ENCODE measurements at regions not wholly inside any gene's neighbourhood (a gene's known extent, or its start where the extent isn't known, plus 50 kb on each side); places are given as distances from the start of the nearest gene placed in this dataset.

- H3K4me3 ChIP-seq (ENCODE audit: low read depth in 2 of 2, low read length in 2 of 2) = no peak overlapping the region
- H3K4me1 ChIP-seq (ENCODE audit: control insufficient read depth, insufficient read depth, low read length) = no peaks in the 10 kb centered on the region
- in situ Hi-C loops (cut with HindIII; ENCODE audit: low pct_unique_long_range_greater_than_20kb, low sequenced_read_pairs) = no loop called here
- ChIA-PET CTCF (interaction anchor here (0.6 to 2.1 kb wide), 3 partner anchors 191 to 463 kb away, joined by 4 to 8 read pairs (median 7); no protein-coding TSS in a partner anchor), POLR2A (no interaction called here)
- no peaks in the 10 kb centered on the region for H3K9me3 ChIP-seq (ENCODE audit: control insufficient read depth, insufficient read depth, low read depth, low read length)
- no peak overlapping the region for H3K27ac ChIP-seq (ENCODE audit: low read length)
- BruUV-seq (replicated peaks) = no TSS peak
- intact Hi-C loops (cut with micrococcal nuclease; ENCODE audit: unreplicated experiment) = loop anchor here (10.0 kb wide), 3 partner anchors 134 to 534 kb away; no protein-coding TSS in a partner anchor
- ATAC-seq (no peak), DNase-seq (ENCODE audit: low read depth, low spot score) (no peak)
- peaks cover 6% of the 10 kb centered on the region; the same call in 1 of the 2 replicates for H3K27me3 ChIP-seq (ENCODE audit: control insufficient read depth, insufficient read depth, low read length)
- H3K36me3 ChIP-seq (ENCODE audit: control insufficient read depth, insufficient read depth, low read length) = no peaks in the 10 kb centered on the region
- TF ChIP-seq, protein P1, sequence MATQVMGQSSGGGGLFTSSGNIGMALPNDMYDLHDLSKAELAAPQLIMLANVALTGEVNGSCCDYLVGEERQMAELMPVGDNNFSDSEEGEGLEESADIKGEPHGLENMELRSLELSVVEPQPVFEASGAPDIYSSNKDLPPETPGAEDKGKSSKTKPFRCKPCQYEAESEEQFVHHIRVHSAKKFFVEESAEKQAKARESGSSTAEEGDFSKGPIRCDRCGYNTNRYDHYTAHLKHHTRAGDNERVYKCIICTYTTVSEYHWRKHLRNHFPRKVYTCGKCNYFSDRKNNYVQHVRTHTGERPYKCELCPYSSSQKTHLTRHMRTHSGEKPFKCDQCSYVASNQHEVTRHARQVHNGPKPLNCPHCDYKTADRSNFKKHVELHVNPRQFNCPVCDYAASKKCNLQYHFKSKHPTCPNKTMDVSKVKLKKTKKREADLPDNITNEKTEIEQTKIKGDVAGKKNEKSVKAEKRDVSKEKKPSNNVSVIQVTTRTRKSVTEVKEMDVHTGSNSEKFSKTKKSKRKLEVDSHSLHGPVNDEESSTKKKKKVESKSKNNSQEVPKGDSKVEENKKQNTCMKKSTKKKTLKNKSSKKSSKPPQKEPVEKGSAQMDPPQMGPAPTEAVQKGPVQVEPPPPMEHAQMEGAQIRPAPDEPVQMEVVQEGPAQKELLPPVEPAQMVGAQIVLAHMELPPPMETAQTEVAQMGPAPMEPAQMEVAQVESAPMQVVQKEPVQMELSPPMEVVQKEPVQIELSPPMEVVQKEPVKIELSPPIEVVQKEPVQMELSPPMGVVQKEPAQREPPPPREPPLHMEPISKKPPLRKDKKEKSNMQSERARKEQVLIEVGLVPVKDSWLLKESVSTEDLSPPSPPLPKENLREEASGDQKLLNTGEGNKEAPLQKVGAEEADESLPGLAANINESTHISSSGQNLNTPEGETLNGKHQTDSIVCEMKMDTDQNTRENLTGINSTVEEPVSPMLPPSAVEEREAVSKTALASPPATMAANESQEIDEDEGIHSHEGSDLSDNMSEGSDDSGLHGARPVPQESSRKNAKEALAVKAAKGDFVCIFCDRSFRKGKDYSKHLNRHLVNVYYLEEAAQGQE (IDR thresholded peaks at IDR 0.05; ENCODE audit: insufficient read depth in 1 of 2, low read depth in 2 of 2, low read length in 1 of 2) = no peak
- TF ChIP-seq CTCF (IDR thresholded peaks at IDR 0.05) = peak; percentile 36; the same call in 1 of the 2 replicates
Observed at GRCh38 chr14:36070720-36071043, 105.8 kb downstream of the PTCSC3 start.

- DNase-seq (ENCODE audit: low read depth, low spot score) (peak; percentile 32), ATAC-seq (peak; percentile 91)
- in situ Hi-C loops (cut with HindIII; ENCODE audit: low pct_unique_long_range_greater_than_20kb, low sequenced_read_pairs) = no loop called here
- no peak overlapping the region for H3K27ac ChIP-seq (ENCODE audit: low read length)
- no TSS peak for BruUV-seq (replicated peaks)
- H3K4me3 ChIP-seq (ENCODE audit: low read depth in 2 of 2, low read length in 2 of 2) = no peak overlapping the region
- TF ChIP-seq CTCF (IDR thresholded peaks at IDR 0.05) = peak; percentile 80
- no peak for TF ChIP-seq TCF7L2 (IDR thresholded peaks at IDR 0.05; ENCODE audit: low read depth, low read length)
- ChIA-PET CTCF (interaction anchor here (0.6 to 2.1 kb wide), 5 partner anchors 191 to 523 kb away, joined by 3 to 8 read pairs (median 4); no protein-coding TSS in a partner anchor), POLR2A (no interaction called here)
- H3K9me3 ChIP-seq (ENCODE audit: control insufficient read depth, insufficient read depth, low read depth, low read length) = no peaks in the 10 kb centered on the region
- intact Hi-C loops (cut with micrococcal nuclease; ENCODE audit: unreplicated experiment) = loop anchor here (10.0 kb wide), 3 partner anchors 135 to 535 kb away; no protein-coding TSS in a partner anchor
- no peaks in the 10 kb centered on the region for H3K4me1 ChIP-seq (ENCODE audit: control insufficient read depth, insufficient read depth, low read length)
- H3K36me3 ChIP-seq (ENCODE audit: control insufficient read depth, insufficient read depth, low read length) = no peaks in the 10 kb centered on the region
- H3K27me3 ChIP-seq (ENCODE audit: control insufficient read depth, insufficient read depth, low read length) = peaks cover 6% of the 10 kb centered on the region; the same call in 1 of the 2 replicates
Observed at GRCh38 chr14:36070031-36070719, 106.3 kb downstream of the PTCSC3 start.

All from Panc1 (cell line).